ENCODE measurements at regions not wholly inside any gene's neighbourhood (a gene's known extent, or its start where the extent isn't known, plus 50 kb on each side); places are given as distances from the start of the nearest gene placed in this dataset.

- ChIA-PET RAD21 (ENCODE audit: low non-redundant PET in 1 of 2, low total read pairs in 2 of 2, uncharacterized antibody in 2 of 2, unreplicated experiment in 2 of 2) (no interaction called here), CTCF (no interaction called here), POLR2A (interaction anchor here (0.8 to 1.1 kb wide), 2 partner anchors 9 to 91 kb away, joined by 3 read pairs; no protein-coding TSS in a partner anchor)
- Histone ChIP-seq H3K27me3 (ENCODE audit: insufficient read depth, low read length) (no peaks in the 10 kb centered on the region), H2AFZ (ENCODE audit: low read depth, low read length, poor library complexity, severe bottlenecking) (no peak overlapping the region), H3K9ac (ENCODE audit: low read length) (no peak overlapping the region), H3K4me1 (ENCODE audit: control insufficient read depth in 1 of 2, insufficient read depth in 2 of 2, low read length in 2 of 2) (peaks cover 12 to 34% of the 10 kb centered on the region in 2 experiments; a peak in 3 of 4 replicates), H3K27ac (ENCODE audit: low read depth, low read length) (no peak overlapping the region), H3K4me2 (ENCODE audit: low read length) (no peak overlapping the region), H3K36me3 (ENCODE audit: control insufficient read depth in 1 of 2, insufficient read depth in 2 of 2, low read length in 2 of 2) (peaks cover 0 to 24% of the 10 kb centered on the region in 2 experiments; a peak in 1 of 4 replicates), H4K20me1 (ENCODE audit: insufficient read depth) (no peaks in the 10 kb centered on the region), H3K79me2 (ENCODE audit: insufficient read depth, low read length) (0 out of 2 replicates have a peak, but pooled peaks cover 3% of the 10 kb centered on the region), H3K4me3 (replicated peaks in 1 of 2; ENCODE audit: low read depth in 1 of 2, low read length in 2 of 2) (no peak overlapping the region), H3K9me3 (ENCODE audit: control insufficient read depth in 1 of 2, insufficient read depth in 1 of 2, low read depth in 1 of 2, low read length in 2 of 2) (peaks cover 0 to 10% of the 10 kb centered on the region in 2 experiments; a peak in 1 of 4 replicates), H3K9me2 (ENCODE audit: insufficient read depth) (no peaks in the 10 kb centered on the region; the same call in 1 of the 2 replicates)
- peak; percentile 51 for TF ChIP-seq POLR2AphosphoS5 (IDR thresholded peaks at IDR 0.05; ENCODE audit: low read depth, low read length)
- no peak for TF ChIP-seq POLR2A (IDR thresholded peaks at IDR 0.05; ENCODE audit: borderline replicate concordance, extremely low read depth, insufficient read depth, insufficient read length)
- BruUV-seq (replicated peaks), result no TSS peak
- no peak for ATAC-seq
- intact Hi-C loops (cut with micrococcal nuclease), result no loop called here
- DNase-seq (ENCODE audit: low read depth, low spot score), result no peak
Observed at GRCh38 chr12:65624554-65625086, 199.7 kb upstream of the HMGA2 start.

- H4K20me1 ChIP-seq (ENCODE audit: insufficient read depth), result no peaks in the 10 kb centered on the region
- H3K27ac ChIP-seq (ENCODE audit: low read depth, low read length), result no peak overlapping the region; the same call in 1 of the 2 replicates
- intact Hi-C loops (cut with micrococcal nuclease), result no loop called here
- TF ChIP-seq CEBPB (IDR thresholded peaks at IDR 0.05; ENCODE audit: low read depth), result no peak
- no peak for TF ChIP-seq TCF7L2 (IDR thresholded peaks at IDR 0.05; ENCODE audit: borderline replicate concordance, extremely low read depth, insufficient read depth, insufficient read length)
- TF ChIP-seq ZFX (IDR thresholded peaks at IDR 0.05), result no peak
- TF ChIP-seq CBX3 (IDR thresholded peaks at IDR 0.05; ENCODE audit: low read depth), result no peak
- TF ChIP-seq FOSL1 (IDR thresholded peaks at IDR 0.05; ENCODE audit: low read depth), result no peak
- BruUV-seq (replicated peaks), result no TSS peak
- ChIA-PET RAD21 (ENCODE audit: low non-redundant PET in 1 of 2, low total read pairs in 2 of 2, uncharacterized antibody in 2 of 2, unreplicated experiment in 2 of 2) (no interaction called here), CTCF (no interaction called here), POLR2A (no interaction called here)
- H3K4me1 ChIP-seq (ENCODE audit: control insufficient read depth in 1 of 2, insufficient read depth in 2 of 2, low read length in 2 of 2), result peaks cover 37 to 46% of the 10 kb centered on the region in 2 experiments
- peaks cover 0 to 10% of the 10 kb centered on the region in 2 experiments; a peak in 1 of 4 replicates for H3K9me3 ChIP-seq (ENCODE audit: control insufficient read depth in 1 of 2, insufficient read depth in 1 of 2, low read depth in 1 of 2, low read length in 2 of 2)
- H3K9ac ChIP-seq (ENCODE audit: low read length), result no peak overlapping the region
- DNase-seq (ENCODE audit: low read depth, low spot score) (no peak), ATAC-seq (no peak)
- H3K4me2 ChIP-seq (ENCODE audit: low read length), result no peak overlapping the region
- peaks cover 3% of the 10 kb centered on the region; the same call in 1 of the 2 replicates for H3K79me2 ChIP-seq (ENCODE audit: insufficient read depth, low read length)
- H3K4me3 ChIP-seq (replicated peaks in 1 of 2; ENCODE audit: low read depth in 1 of 2, low read length in 2 of 2), result no peak overlapping the region
- no peak overlapping the region for H2AFZ ChIP-seq (ENCODE audit: low read depth, low read length, poor library complexity, severe bottlenecking)
- H3K27me3 ChIP-seq (ENCODE audit: insufficient read depth, low read length), result no peaks in the 10 kb centered on the region
- no peaks in the 10 kb centered on the region; the same call in 1 of the 2 replicates for H3K9me2 ChIP-seq (ENCODE audit: insufficient read depth)
- H3K36me3 ChIP-seq (ENCODE audit: control insufficient read depth in 1 of 2, insufficient read depth in 2 of 2, low read length in 2 of 2), result peaks cover 0 to 24% of the 10 kb centered on the region in 2 experiments; a peak in 1 of 4 replicates
Observed at GRCh38 chr12:65628061-65628460, 196.2 kb upstream of the HMGA2 start.

Data from HCT116 (cell line).